Body of pancreas (tissue), 4 donors: ENCODE measurements at regions not wholly inside any gene's neighbourhood (a gene's known extent, or its start where the extent isn't known, plus 50 kb on each side); places are given as distances from the start of the nearest gene placed in this dataset.

Source experiments
- POLR2A ChIP-seq, 3 donors: fragments of 450-650 bp; IDR thresholded peaks; one replicate each; pipeline ENCODE4 v1.6.1; 2016; ENCODE audit warnings: antibody characterized with exemption in 3 of 3, mild to moderate bottlenecking in 2 of 3
- TF ChIP-seq, protein P1 (sequence below), 7 experiments: fragments of 450-650 bp in 4 of 7; fragments of 200-600 bp in 3 of 7; sonication (generic) in 3 of 7; IDR thresholded peaks; one replicate each; pipeline ENCODE4 v1.5.1; 2016 to 2019; ENCODE audit warnings: antibody characterized with exemption in 7 of 7

- TF ChIP-seq, protein P1, sequence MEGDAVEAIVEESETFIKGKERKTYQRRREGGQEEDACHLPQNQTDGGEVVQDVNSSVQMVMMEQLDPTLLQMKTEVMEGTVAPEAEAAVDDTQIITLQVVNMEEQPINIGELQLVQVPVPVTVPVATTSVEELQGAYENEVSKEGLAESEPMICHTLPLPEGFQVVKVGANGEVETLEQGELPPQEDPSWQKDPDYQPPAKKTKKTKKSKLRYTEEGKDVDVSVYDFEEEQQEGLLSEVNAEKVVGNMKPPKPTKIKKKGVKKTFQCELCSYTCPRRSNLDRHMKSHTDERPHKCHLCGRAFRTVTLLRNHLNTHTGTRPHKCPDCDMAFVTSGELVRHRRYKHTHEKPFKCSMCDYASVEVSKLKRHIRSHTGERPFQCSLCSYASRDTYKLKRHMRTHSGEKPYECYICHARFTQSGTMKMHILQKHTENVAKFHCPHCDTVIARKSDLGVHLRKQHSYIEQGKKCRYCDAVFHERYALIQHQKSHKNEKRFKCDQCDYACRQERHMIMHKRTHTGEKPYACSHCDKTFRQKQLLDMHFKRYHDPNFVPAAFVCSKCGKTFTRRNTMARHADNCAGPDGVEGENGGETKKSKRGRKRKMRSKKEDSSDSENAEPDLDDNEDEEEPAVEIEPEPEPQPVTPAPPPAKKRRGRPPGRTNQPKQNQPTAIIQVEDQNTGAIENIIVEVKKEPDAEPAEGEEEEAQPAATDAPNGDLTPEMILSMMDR (IDR thresholded peaks at IDR 0.05), result no peak
- no peak for TF ChIP-seq POLR2A (IDR thresholded peaks at IDR 0.05)
Observed at GRCh38 chr14:80383223-80383622, 171.9 kb upstream of the DIO2 start.
